ENCODE measurements at regions not wholly inside any gene's neighbourhood (a gene's known extent, or its start where the extent isn't known, plus 50 kb on each side); places are given as distances from the start of the nearest gene placed in this dataset.

GRCh38 chrX:104488811-104489210 lies 77.2 kb upstream of the IL1RAPL2 start (continued):
- TF ChIP-seq ARNT2 (CRISPR knock-in tag; IDR thresholded peaks at IDR 0.05; ENCODE audit: low read depth): no peak
- TF ChIP-seq PREB (CRISPR knock-in tag; IDR thresholded peaks at IDR 0.05): no peak
- TF ChIP-seq FOXA1 (IDR thresholded peaks at IDR 0.05): no peak
- no peak for TF ChIP-seq FOXA1 (CRISPR knock-in tag; IDR thresholded peaks at IDR 0.05)
- TF ChIP-seq POLR2A (IDR thresholded peaks at IDR 0.05; ENCODE audit: insufficient read depth in 1 of 2, low read depth in 2 of 2, low read length in 2 of 2): no peak
- TF ChIP-seq CREB1 (IDR thresholded peaks at IDR 0.05): no peak
- no peak for TF ChIP-seq CREB1 (CRISPR knock-in tag; IDR thresholded peaks at IDR 0.05)
- no peak for TF ChIP-seq ZNF317 (CRISPR knock-in tag; IDR thresholded peaks at IDR 0.05)
- no peak for TF ChIP-seq ZNF142 (CRISPR knock-in tag; IDR thresholded peaks at IDR 0.05)

GRCh38 chrX:104486691-104487090 lies 79.3 kb upstream of the IL1RAPL2 start:
- no peaks in the 10 kb centered on the region for H3K4me1 ChIP-seq (ENCODE audit: insufficient read depth, low read length)
- CTCF ChIA-PET (ENCODE audit: low intra/inter-chr PET ratio, low total read pairs): no interaction called here
- WGBS (ENCODE audit: low lambda C conversion rate): 0% methylated on average over 2 of the region's 2 CpGs
- TF ChIP-seq ZBTB7A (CRISPR knock-in tag; IDR thresholded peaks at IDR 0.05) (no peak), MED8 (CRISPR knock-in tag; IDR thresholded peaks at IDR 0.05; ENCODE audit: insufficient replicate concordance) (no peak), ZBTB8A (CRISPR knock-in tag; IDR thresholded peaks at IDR 0.05; ENCODE audit: borderline replicate concordance, low read depth) (no peak), TFDP1 (CRISPR knock-in tag; IDR thresholded peaks at IDR 0.05; ENCODE audit: borderline replicate concordance) (no peak), NFE2 (CRISPR knock-in tag; IDR thresholded peaks at IDR 0.05) (no peak), JUND (CRISPR knock-in tag; IDR thresholded peaks at IDR 0.05) (no peak), HMG20A (CRISPR knock-in tag; IDR thresholded peaks at IDR 0.05; ENCODE audit: borderline replicate concordance) (no peak), ZMAT5 (CRISPR knock-in tag; IDR thresholded peaks at IDR 0.05; ENCODE audit: borderline replicate concordance, low read depth) (no peak), JDP2 (CRISPR knock-in tag; IDR thresholded peaks at IDR 0.05; ENCODE audit: borderline replicate concordance) (no peak), JUNB (CRISPR knock-in tag; IDR thresholded peaks at IDR 0.05; ENCODE audit: borderline replicate concordance) (no peak)

More at GRCh38 chrX:104486691-104487090, 79.3 kb upstream of the IL1RAPL2 start:
- in situ Hi-C loops (cut with HindIII; ENCODE audit: extremely low pct_ligation_motif_present, low pct_unique_long_range_greater_than_20kb) (no loop called here), intact Hi-C loops (cut with micrococcal nuclease; ENCODE audit: unreplicated experiment) (no loop called here)
- Histone ChIP-seq H3K27ac (ENCODE audit: extremely low read length, insufficient read depth, low read length) (no peak overlapping the region), H3K4me3 (replicated peaks in 1 of 3; ENCODE audit: insufficient read depth in 1 of 3, low read depth in 2 of 3, low read length in 3 of 3) (no peak overlapping the region), H3K27me3 (ENCODE audit: control insufficient read depth in 1 of 2, insufficient read depth in 2 of 2, low read length in 2 of 2) (no peaks in the 10 kb centered on the region), H3K9me3 (ENCODE audit: low read length) (no peaks in the 10 kb centered on the region), H3K79me2 (ENCODE audit: insufficient read depth, low read length) (no peaks in the 10 kb centered on the region), H3K36me3 (replicated peaks in 1 of 2; ENCODE audit: control insufficient read depth in 1 of 2, insufficient read depth in 2 of 2, low read length in 2 of 2) (no peaks in the 10 kb centered on the region), H3K9ac (ENCODE audit: insufficient read depth, low read depth, low read length) (no peak overlapping the region), H3K4me2 (ENCODE audit: low read depth, low read length) (no peak overlapping the region), H4K20me1 (ENCODE audit: insufficient read depth, low read length) (no peaks in the 10 kb centered on the region), H2AFZ (ENCODE audit: low read length) (no peak overlapping the region)
- POLR2A ChIA-PET: no interaction called here
- DNase-seq (ENCODE audit: low spot score) (no peak), FAIRE-seq (no peak), ATAC-seq (no peak)
- BruUV-seq (replicated peaks): no TSS peak
